ENCODE measurements at regions not wholly inside any gene's neighbourhood (a gene's known extent, or its start where the extent isn't known, plus 50 kb on each side); places are given as distances from the start of the nearest gene placed in this dataset.
"Not testable (repeated sequence)": the region's sequence is repeated elsewhere in the genome, so short reads cannot be mapped to it uniquely, and the experiment has no call there.

- no peak for DNase-seq (ENCODE audit: low read depth)
Observed at GRCh38 chr16:26394409-26394808, 672.3 kb upstream of the C16orf82 start.

- no peak for DNase-seq (ENCODE audit: low read depth)
Observed at GRCh38 chr16:26395700-26396099, 671.0 kb upstream of the C16orf82 start.

GRCh38 chr16:26396511-26397235 lies 670.1 kb upstream of the C16orf82 start:
- no peak for DNase-seq (ENCODE audit: low read depth)

- no peak for DNase-seq (ENCODE audit: low read depth)
Observed at GRCh38 chr16:26413780-26414179, 652.9 kb upstream of the C16orf82 start.

GRCh38 chr16:26419458-26419857 lies 647.3 kb upstream of the C16orf82 start:
- DNase-seq (ENCODE audit: low read depth) = not testable (repeated sequence)

- DNase-seq (ENCODE audit: low read depth) = no peak
Observed at GRCh38 chr16:26430618-26431017, 636.1 kb upstream of the C16orf82 start.

- no peak for DNase-seq (ENCODE audit: low read depth)
Observed at GRCh38 chr16:26433807-26434206, 632.9 kb upstream of the C16orf82 start.

GRCh38 chr16:26441178-26441577 lies 625.5 kb upstream of the C16orf82 start:
- no peak for DNase-seq (ENCODE audit: low read depth)

- DNase-seq (ENCODE audit: low read depth) = no peak
Observed at GRCh38 chr16:26442321-26442720, 624.4 kb upstream of the C16orf82 start.

GRCh38 chr16:26447570-26447969 lies 619.2 kb upstream of the C16orf82 start:
- no peak for DNase-seq (ENCODE audit: low read depth)

GRCh38 chr16:26453215-26453614 lies 613.5 kb upstream of the C16orf82 start:
- DNase-seq (ENCODE audit: low read depth) = no peak

GRCh38 chr16:26454102-26454501 lies 612.6 kb upstream of the C16orf82 start:
- no peak for DNase-seq (ENCODE audit: low read depth)

GRCh38 chr16:26456074-26456473 lies 610.7 kb upstream of the C16orf82 start:
- no peak for DNase-seq (ENCODE audit: low read depth)

- no peak for DNase-seq (ENCODE audit: low read depth)
Observed at GRCh38 chr16:26457095-26457494, 609.6 kb upstream of the C16orf82 start.

- no peak for DNase-seq (ENCODE audit: low read depth)
Observed at GRCh38 chr16:26457882-26458281, 608.8 kb upstream of the C16orf82 start.

GRCh38 chr16:26464576-26465266 lies 602.0 kb upstream of the C16orf82 start:
- no peak for DNase-seq (ENCODE audit: low read depth)

GRCh38 chr16:26474405-26474804 lies 592.3 kb upstream of the C16orf82 start:
- not testable (repeated sequence) for DNase-seq (ENCODE audit: low read depth)

GRCh38 chr16:26475596-26475995 lies 591.1 kb upstream of the C16orf82 start:
- DNase-seq (ENCODE audit: low read depth) = no peak

GRCh38 chr16:26491101-26491670 lies 575.5 kb upstream of the C16orf82 start:
- DNase-seq (ENCODE audit: low read depth) = no peak

- no peak for DNase-seq (ENCODE audit: low read depth)
Observed at GRCh38 chr16:26491962-26492361, 574.8 kb upstream of the C16orf82 start.

- no peak for DNase-seq (ENCODE audit: low read depth)
Observed at GRCh38 chr16:26493751-26494150, 573.0 kb upstream of the C16orf82 start.

GRCh38 chr16:26497896-26498295 lies 568.8 kb upstream of the C16orf82 start:
- DNase-seq (ENCODE audit: low read depth) = no peak

- no peak for DNase-seq (ENCODE audit: low read depth)
Observed at GRCh38 chr16:26500326-26500725, 566.4 kb upstream of the C16orf82 start.

Data from fibroblast of the conjunctiva (primary cell).